Upper lobe of left lung (tissue), 4 donors: ENCODE measurements at regions not wholly inside any gene's neighbourhood (a gene's known extent, or its start where the extent isn't known, plus 50 kb on each side); places are given as distances from the start of the nearest gene placed in this dataset.

Experiments used
- CTCF ChIP-seq, 6 experiments: fragments of 450-650 bp in 4 of 6; fragments of 200-600 bp in 2 of 6; sonication (generic) in 2 of 6; IDR thresholded peaks; one replicate each; pipeline ENCODE4 v1.5.1; 2016 to 2019; ENCODE audit warnings: antibody characterized with exemption in 6 of 6
- POLR2AphosphoS5 ChIP-seq, 2 donors: sonication (generic); formaldehyde crosslinking; IDR thresholded peaks; one replicate each; pipeline ENCODE4 v1.5.1; 2017; ENCODE audit warnings: antibody characterized with exemption in 2 of 2

DNA sequence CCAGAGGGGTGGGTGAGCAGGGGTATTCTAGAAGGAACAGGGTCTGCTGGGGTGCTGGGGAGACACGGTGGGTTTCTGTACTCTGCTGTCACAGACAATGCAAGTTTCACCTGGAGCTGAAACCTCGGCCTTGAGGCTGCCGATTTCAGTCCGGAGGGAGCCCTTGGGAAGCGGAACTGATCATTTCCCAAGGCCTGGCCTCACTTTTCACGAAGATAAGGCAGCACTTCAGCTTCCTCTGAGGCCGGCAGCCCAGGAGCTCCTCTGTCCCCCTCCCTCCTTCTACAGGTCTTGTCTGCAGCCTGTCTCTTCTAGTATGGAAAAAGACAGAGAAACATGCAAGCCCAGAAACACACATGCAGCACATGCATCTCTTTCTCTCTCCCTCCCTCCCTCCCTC is 242.1 kb downstream of the CDC5L start:
- TF ChIP-seq CTCF (IDR thresholded peaks at IDR 0.05) (no peak), POLR2AphosphoS5 (IDR thresholded peaks at IDR 0.05) (no peak)
